Limb (tissue), 2 donors: ENCODE measurements at regions not wholly inside any gene's neighbourhood (a gene's known extent, or its start where the extent isn't known, plus 50 kb on each side); places are given as distances from the start of the nearest gene placed in this dataset.

Source experiments
- DNase-seq, 2 donors: peaks; one replicate each; pipeline ENCODE4 v3.0.0-alpha.2; 2016; ENCODE audit errors: extremely low spot score in 2 of 2

GRCh38 chr16:51436742-51437141 is 285.7 kb upstream of the SALL1 start:
- DNase-seq = no peak

GRCh38 chr16:51434567-51435198 is 283.6 kb upstream of the SALL1 start:
- no peak for DNase-seq

GRCh38 chr16:51433599-51433998 is 282.5 kb upstream of the SALL1 start:
- DNase-seq = no peak

GRCh38 chr16:51431517-51432241 is 280.6 kb upstream of the SALL1 start:
- no peak for DNase-seq

GRCh38 chr16:51430716-51431369 is 279.8 kb upstream of the SALL1 start:
- no peak for DNase-seq

GRCh38 chr16:51429041-51429440 is 278.0 kb upstream of the SALL1 start:
- no peak for DNase-seq

- DNase-seq = no peak
These were observed 276.0 kb upstream of the SALL1 start for GRCh38 chr16:51427085-51427484.

- no peak for DNase-seq
These were observed 275.2 kb upstream of the SALL1 start for GRCh38 chr16:51426276-51426675.

GRCh38 chr16:51420247-51420646 is 269.2 kb upstream of the SALL1 start:
- no peak for DNase-seq

GRCh38 chr16:51419768-51420167 is 268.7 kb upstream of the SALL1 start:
- no peak for DNase-seq

- no peak for DNase-seq
These were observed 267.2 kb upstream of the SALL1 start for GRCh38 chr16:51418258-51418657.

GRCh38 chr16:51416926-51417325 is 265.9 kb upstream of the SALL1 start:
- DNase-seq = peak in 1 of 2 donors; percentile 30

GRCh38 chr16:51410125-51410524 is 259.1 kb upstream of the SALL1 start:
- DNase-seq = no peak

- no peak for DNase-seq
These were observed 258.1 kb upstream of the SALL1 start for GRCh38 chr16:51409001-51409675.

- no peak for DNase-seq
These were observed 257.3 kb upstream of the SALL1 start for GRCh38 chr16:51408357-51408756.

- DNase-seq = no peak
These were observed 256.9 kb upstream of the SALL1 start for GRCh38 chr16:51407921-51408320.

GRCh38 chr16:51407199-51407598 is 256.1 kb upstream of the SALL1 start:
- DNase-seq = no peak

- no peak for DNase-seq
These were observed 254.3 kb upstream of the SALL1 start for GRCh38 chr16:51405361-51405760.

- DNase-seq = no peak
These were observed 253.3 kb upstream of the SALL1 start for GRCh38 chr16:51404386-51404785.

- DNase-seq = no peak
These were observed 251.7 kb upstream of the SALL1 start for GRCh38 chr16:51402785-51403184.

GRCh38 chr16:51402298-51402697 is 251.2 kb upstream of the SALL1 start:
- no peak for DNase-seq

GRCh38 chr16:51401673-51402072 is 250.6 kb upstream of the SALL1 start:
- no peak for DNase-seq
